Breast epithelium (tissue), 4 donors: ENCODE measurements at regions not wholly inside any gene's neighbourhood (a gene's known extent, or its start where the extent isn't known, plus 50 kb on each side); places are given as distances from the start of the nearest gene placed in this dataset.

ENCODE experiments used
- DNase-seq, 2 donors: peaks; one replicate each; pipeline ENCODE4 v3.0.0-alpha.2; 2019; ENCODE audit warnings: low spot score in 2 of 2
- H3K27ac ChIP-seq, 2 donors: fragments of 200-600 bp; sonication (generic) in 1 of 2; one replicate each; pipeline ENCODE4 v1.5.1; 2016 to 2019; ENCODE audit warnings: mild to moderate bottlenecking in 1 of 2
- H3K27me3 ChIP-seq, 2 donors: fragments of 200-600 bp; sonication (generic) in 1 of 2; one replicate each; pipeline versions ENCODE4 v1.5.1 to v1.6.0; 2017 to 2019; ENCODE audit warnings: control low read depth in 1 of 2, mild to moderate bottlenecking in 1 of 2
- H3K36me3 ChIP-seq: fragments of 200-600 bp; one replicate; pipeline ENCODE4 v1.5.1; 2019
- H3K4me1 ChIP-seq, 2 donors: fragments of 200-600 bp; sonication (generic); one replicate each; pipeline ENCODE4 v1.5.1; 2016 to 2019; ENCODE audit warnings: control low read depth in 1 of 2
- H3K4me3 ChIP-seq, 3 donors: fragments of 200-600 bp; sonication (generic); 1 replicate in 2 of 3; 2 replicates in 1 of 3; pipeline ENCODE4 v1.5.1; 2016 to 2019; ENCODE audit warnings: mild to moderate bottlenecking in 3 of 3, moderate library complexity in 2 of 3
- H3K9me3 ChIP-seq, 2 donors: fragments of 200-600 bp; sonication (generic) in 1 of 2; one replicate each; pipeline ENCODE4 v1.5.1; 2016 to 2019; ENCODE audit warnings: control low read depth in 1 of 2
- POLR2A ChIP-seq: fragments of 450-650 bp; IDR thresholded peaks from one replicate; pipeline ENCODE4 v1.6.1; 2016; ENCODE audit warnings: antibody characterized with exemption, mild to moderate bottlenecking, moderate library complexity
- POLR2AphosphoS5 ChIP-seq, 3 donors: sonication (generic); formaldehyde crosslinking; IDR thresholded peaks; one replicate each; pipeline ENCODE4 v1.6.1; 2017; ENCODE audit warnings: antibody characterized with exemption in 3 of 3
- intact Hi-C: fragments of 100-400 bp; cut with DNase I; formaldehyde crosslinking; loops from one replicate; pipeline ENCODE4 v1.15.1; 2023; ENCODE audit warnings: low total_unique reads
- TF ChIP-seq, protein P1 (sequence below), 3 donors: fragments of 450-650 bp; IDR thresholded peaks; one replicate each; pipeline ENCODE4 v1.5.1; 2016 to 2017; ENCODE audit warnings: antibody characterized with exemption in 3 of 3, mild to moderate bottlenecking in 3 of 3, moderate library complexity in 3 of 3

DNA sequence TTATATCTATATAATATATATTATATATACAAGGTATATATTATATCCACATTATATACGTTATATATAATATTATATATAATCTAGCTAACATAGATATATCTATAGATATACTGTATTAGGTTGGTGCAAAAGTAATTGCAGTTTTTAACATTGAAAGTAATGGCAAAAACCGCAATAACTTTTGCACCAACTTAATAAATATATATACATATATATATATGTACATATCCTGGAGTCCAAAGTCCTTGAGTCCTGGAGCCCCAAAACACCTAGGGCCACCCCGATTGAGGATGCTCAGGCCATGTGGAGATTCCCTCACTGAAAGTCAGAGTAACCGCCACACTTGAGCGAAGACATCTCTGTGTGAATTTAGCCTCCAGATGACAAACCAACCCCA lies 408.2 kb upstream of the AUTS2 start:
- H3K4me1 ChIP-seq, result no peaks in the 10 kb centered on the region
- H3K36me3 ChIP-seq, result no peaks in the 10 kb centered on the region
- intact Hi-C loops, result no loop called here
- no peak for TF ChIP-seq POLR2A
- TF ChIP-seq POLR2AphosphoS5 (IDR thresholded peaks at IDR 0.05), result no peak
- TF ChIP-seq, protein P1, sequence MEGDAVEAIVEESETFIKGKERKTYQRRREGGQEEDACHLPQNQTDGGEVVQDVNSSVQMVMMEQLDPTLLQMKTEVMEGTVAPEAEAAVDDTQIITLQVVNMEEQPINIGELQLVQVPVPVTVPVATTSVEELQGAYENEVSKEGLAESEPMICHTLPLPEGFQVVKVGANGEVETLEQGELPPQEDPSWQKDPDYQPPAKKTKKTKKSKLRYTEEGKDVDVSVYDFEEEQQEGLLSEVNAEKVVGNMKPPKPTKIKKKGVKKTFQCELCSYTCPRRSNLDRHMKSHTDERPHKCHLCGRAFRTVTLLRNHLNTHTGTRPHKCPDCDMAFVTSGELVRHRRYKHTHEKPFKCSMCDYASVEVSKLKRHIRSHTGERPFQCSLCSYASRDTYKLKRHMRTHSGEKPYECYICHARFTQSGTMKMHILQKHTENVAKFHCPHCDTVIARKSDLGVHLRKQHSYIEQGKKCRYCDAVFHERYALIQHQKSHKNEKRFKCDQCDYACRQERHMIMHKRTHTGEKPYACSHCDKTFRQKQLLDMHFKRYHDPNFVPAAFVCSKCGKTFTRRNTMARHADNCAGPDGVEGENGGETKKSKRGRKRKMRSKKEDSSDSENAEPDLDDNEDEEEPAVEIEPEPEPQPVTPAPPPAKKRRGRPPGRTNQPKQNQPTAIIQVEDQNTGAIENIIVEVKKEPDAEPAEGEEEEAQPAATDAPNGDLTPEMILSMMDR (IDR thresholded peaks at IDR 0.05), result no peak
- no peak for DNase-seq
- no peak overlapping the region for H3K27ac ChIP-seq
- no peaks in the 10 kb centered on the region for H3K9me3 ChIP-seq
- no peak overlapping the region for H3K4me3 ChIP-seq
- no peaks in the 10 kb centered on the region for H3K27me3 ChIP-seq

DNA sequence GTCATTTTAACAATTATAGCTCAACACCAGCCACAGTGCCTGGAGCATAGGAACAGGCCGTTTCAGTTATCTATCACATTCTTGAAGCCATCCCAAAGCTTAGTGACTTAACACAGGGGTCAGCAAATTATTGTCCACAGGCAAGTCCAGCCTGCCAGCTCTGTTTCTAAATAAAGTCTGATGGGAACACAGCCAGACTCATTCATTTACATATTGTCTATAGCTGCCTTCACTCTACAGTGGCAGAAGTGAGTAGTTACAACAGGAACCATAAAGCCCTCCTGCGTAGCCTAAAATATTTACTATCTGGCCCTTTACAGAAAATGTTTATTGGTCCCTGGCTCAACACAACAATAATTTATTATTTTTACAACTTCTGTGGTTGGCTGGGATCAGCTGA lies 407.5 kb upstream of the AUTS2 start:
- TF ChIP-seq POLR2A (no peak), POLR2AphosphoS5 (IDR thresholded peaks at IDR 0.05) (no peak)
- TF ChIP-seq, protein P1 (IDR thresholded peaks at IDR 0.05), result no peak
- Histone ChIP-seq H3K4me1 (no peaks in the 10 kb centered on the region), H3K9me3 (no peaks in the 10 kb centered on the region), H3K27ac (no peak overlapping the region), H3K4me3 (no peak overlapping the region), H3K36me3 (no peaks in the 10 kb centered on the region), H3K27me3 (no peaks in the 10 kb centered on the region)
- intact Hi-C loops, result no loop called here
- DNase-seq, result no peak

DNA sequence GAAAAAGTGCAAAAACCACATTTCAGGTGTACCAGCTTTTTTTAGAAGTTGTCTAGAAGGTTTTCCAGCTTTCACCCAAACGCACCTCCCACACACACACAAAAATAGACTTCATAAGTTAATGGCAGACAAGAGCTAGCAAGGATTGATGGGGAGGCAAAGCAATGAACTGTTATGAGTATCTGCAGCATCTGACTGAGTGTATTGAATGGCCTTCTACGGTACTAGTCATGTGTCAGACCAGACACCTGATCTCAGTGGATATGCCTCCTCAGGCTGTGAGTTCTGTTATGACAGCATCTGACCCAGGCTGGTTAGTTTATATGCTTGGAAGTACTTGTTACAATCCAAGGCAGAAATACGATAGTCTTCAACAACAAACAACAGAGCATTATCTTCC lies 406.1 kb upstream of the AUTS2 start:
- Histone ChIP-seq H3K4me3 (no peak overlapping the region), H3K27ac (no peak overlapping the region), H3K27me3 (no peaks in the 10 kb centered on the region), H3K9me3 (no peaks in the 10 kb centered on the region), H3K36me3 (no peaks in the 10 kb centered on the region), H3K4me1 (no peaks in the 10 kb centered on the region)
- intact Hi-C loops, result no loop called here
- TF ChIP-seq POLR2AphosphoS5 (IDR thresholded peaks at IDR 0.05) (no peak), POLR2A (no peak)
- TF ChIP-seq, protein P1 (IDR thresholded peaks at IDR 0.05), result no peak
- DNase-seq, result no peak

- H3K36me3 ChIP-seq, result no peaks in the 10 kb centered on the region
- TF ChIP-seq POLR2AphosphoS5 (IDR thresholded peaks at IDR 0.05) (no peak), POLR2A (no peak)
- TF ChIP-seq, protein P1 (IDR thresholded peaks at IDR 0.05), result no peak
- H3K27me3 ChIP-seq, result no peaks in the 10 kb centered on the region
- no peak overlapping the region for H3K27ac ChIP-seq
- H3K4me1 ChIP-seq, result no peaks in the 10 kb centered on the region
- DNase-seq, result no peak
- no peak overlapping the region for H3K4me3 ChIP-seq
- no peaks in the 10 kb centered on the region for H3K9me3 ChIP-seq
- intact Hi-C loops, result no loop called here
Measured at GRCh38 chr7:69193061-69193460, 405.2 kb upstream of the AUTS2 start.

- H3K9me3 ChIP-seq, result no peaks in the 10 kb centered on the region
- H3K27ac ChIP-seq, result no peak overlapping the region
- no peaks in the 10 kb centered on the region for H3K27me3 ChIP-seq
- DNase-seq, result no peak
- no peaks in the 10 kb centered on the region for H3K4me1 ChIP-seq
- intact Hi-C loops, result no loop called here
- no peak overlapping the region for H3K4me3 ChIP-seq
- H3K36me3 ChIP-seq, result no peaks in the 10 kb centered on the region
- TF ChIP-seq POLR2AphosphoS5 (IDR thresholded peaks at IDR 0.05) (no peak), POLR2A (no peak)
- TF ChIP-seq, protein P1 (IDR thresholded peaks at IDR 0.05), result no peak
Measured at GRCh38 chr7:69196593-69196992, 401.7 kb upstream of the AUTS2 start.
